Uterus (tissue), 2 donors: ENCODE measurements at regions not wholly inside any gene's neighbourhood (a gene's known extent, or its start where the extent isn't known, plus 50 kb on each side); places are given as distances from the start of the nearest gene placed in this dataset.

Experiments used
- POLR2A ChIP-seq, 2 donors: fragments of 450-650 bp; IDR thresholded peaks; one replicate each; pipeline ENCODE4 v1.6.1; 2016; ENCODE audit warnings: antibody characterized with exemption in 2 of 2, mild to moderate bottlenecking in 1 of 2, moderate library complexity in 1 of 2
- TF ChIP-seq, protein P1 (sequence below), 4 experiments: fragments of 200-600 bp in 2 of 4; fragments of 450-650 bp in 2 of 4; sonication (generic) in 2 of 4; IDR thresholded peaks; one replicate each; pipeline ENCODE4 v1.5.1; 2016 to 2019; ENCODE audit warnings: antibody characterized with exemption in 4 of 4, mild to moderate bottlenecking in 2 of 4, moderate library complexity in 1 of 4

DNA sequence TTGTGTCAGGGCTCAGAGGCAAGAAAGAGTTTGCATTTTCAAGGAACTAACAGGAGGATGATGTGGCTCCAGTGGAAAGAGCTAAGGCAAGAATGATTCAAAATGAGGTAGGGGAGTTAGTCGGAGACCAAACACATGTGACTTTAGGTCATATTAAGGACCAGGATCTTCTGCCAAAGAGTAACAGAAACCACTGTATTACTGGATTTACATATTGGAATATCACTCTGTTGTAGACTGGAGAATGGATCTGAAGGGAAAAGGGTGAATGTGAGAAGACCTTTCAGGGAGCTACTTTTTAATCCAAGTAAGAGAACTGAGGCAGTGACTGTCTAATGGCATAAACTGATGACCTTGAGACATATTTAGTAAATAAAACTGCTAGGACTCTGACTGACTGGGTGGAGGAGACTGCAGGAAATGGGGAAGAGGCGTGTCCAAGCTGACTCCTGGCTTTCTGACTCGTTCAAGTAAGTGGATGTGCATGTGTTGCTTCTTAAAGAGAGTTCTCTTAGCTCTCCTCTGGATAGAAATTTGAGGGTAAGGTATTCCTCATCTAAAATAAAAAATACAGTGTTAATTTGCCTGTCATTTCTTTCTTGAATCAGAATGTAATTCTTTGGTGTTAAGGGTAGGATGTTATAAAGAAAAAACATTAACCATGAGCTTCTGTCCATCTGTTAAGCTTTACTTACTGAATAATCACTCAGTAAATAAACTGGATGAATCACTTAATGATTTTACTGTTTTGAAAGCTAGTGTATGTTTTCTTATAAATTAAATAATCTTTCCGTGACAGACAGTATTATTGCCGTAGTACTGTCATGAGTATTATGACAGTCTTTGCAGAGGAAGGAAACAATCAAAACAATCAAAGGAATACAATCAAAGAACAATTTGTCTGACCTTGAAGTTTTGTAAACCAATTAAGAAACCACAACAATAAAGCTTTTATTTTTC is 58.3 kb upstream of the CFAP20DC start:
- TF ChIP-seq, protein P1, sequence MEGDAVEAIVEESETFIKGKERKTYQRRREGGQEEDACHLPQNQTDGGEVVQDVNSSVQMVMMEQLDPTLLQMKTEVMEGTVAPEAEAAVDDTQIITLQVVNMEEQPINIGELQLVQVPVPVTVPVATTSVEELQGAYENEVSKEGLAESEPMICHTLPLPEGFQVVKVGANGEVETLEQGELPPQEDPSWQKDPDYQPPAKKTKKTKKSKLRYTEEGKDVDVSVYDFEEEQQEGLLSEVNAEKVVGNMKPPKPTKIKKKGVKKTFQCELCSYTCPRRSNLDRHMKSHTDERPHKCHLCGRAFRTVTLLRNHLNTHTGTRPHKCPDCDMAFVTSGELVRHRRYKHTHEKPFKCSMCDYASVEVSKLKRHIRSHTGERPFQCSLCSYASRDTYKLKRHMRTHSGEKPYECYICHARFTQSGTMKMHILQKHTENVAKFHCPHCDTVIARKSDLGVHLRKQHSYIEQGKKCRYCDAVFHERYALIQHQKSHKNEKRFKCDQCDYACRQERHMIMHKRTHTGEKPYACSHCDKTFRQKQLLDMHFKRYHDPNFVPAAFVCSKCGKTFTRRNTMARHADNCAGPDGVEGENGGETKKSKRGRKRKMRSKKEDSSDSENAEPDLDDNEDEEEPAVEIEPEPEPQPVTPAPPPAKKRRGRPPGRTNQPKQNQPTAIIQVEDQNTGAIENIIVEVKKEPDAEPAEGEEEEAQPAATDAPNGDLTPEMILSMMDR (IDR thresholded peaks at IDR 0.05), result no peak
- no peak for TF ChIP-seq POLR2A (IDR thresholded peaks at IDR 0.05)
